ENCODE measurements at regions not wholly inside any gene's neighbourhood (a gene's known extent, or its start where the extent isn't known, plus 50 kb on each side); places are given as distances from the start of the nearest gene placed in this dataset.

DNA sequence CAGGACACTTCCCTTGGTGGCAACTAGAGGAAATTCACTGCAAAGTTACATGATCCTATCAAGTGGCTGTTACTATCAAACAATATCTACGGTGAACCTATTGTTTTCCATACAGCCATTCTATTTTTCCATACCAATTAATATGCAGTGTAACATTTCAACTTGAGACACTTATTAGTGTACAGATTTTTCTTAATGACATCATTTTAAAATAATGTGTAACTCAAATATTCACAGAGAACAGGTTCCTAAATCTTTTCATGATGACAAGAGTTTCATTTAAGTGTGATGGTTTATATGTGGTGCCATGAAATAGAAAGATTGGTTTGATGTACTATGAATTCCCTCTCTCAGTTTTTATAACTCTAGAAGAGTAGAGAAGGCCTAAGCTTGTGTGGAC is 291.2 kb upstream of the SOX5 start:
- TF ChIP-seq CTCF (IDR thresholded peaks at IDR 0.05; ENCODE audit: insufficient read depth, low read length) = no peak
- no peak for DNase-seq (ENCODE audit: low read depth)
- H3K4me3 ChIP-seq (ENCODE audit: low read depth, low read length) = no peak overlapping the region

DNA sequence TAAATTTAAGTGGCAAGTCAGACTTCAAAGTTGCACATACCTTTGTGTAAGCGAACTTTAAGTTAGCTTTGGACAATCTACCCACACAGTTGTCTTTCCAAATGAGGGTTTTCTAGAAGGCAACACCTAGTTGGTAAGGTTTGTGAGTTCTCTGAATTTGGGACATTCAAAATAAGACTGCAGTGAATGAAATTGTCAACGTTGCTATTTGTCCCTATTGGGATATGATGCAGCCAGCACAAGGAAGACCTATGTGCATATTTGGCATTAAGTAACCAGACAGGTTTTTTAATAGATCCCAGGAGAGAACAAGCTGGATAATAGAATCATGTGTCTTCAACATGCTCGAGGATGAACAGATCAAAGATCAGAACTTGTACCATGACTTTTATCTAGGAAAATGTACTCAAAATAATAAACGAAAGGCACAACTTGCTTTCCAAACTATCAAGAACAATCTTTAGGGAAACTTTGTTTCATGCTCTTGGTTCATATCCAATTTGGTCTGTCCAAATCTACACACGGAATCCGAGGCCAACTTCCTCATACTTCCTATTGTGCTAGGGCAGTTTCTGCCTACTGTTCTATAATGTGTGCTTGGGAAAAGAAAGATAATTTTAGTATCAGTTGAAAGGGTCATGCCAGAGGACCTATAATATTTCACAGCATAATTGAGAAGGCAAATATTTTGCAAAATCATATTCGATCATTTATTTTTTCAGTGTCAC is 284.2 kb upstream of the SOX5 start:
- DNase-seq (ENCODE audit: low read depth) = peak; percentile 5
- TF ChIP-seq CTCF (IDR thresholded peaks at IDR 0.05; ENCODE audit: insufficient read depth, low read length) = no peak
- H3K4me3 ChIP-seq (ENCODE audit: low read depth, low read length) = no peak overlapping the region

DNA sequence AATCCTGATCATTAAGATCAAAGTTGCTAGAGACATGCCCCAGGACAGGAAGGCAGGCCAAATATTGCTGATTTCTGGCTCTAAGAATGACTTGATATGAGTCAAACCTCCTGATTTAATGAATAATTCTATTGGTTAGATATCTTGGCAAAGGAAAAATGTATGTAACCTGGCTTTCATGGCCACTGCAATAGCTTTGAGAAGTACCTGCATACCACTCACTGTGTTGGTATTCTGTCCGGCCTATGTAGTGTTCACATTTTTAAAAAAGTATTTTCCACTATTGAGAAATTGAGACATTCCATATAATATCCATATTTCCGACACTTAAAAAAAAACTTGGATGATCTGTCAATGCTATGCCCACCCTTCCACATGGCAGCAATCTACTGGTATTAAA is 283.1 kb upstream of the SOX5 start:
- TF ChIP-seq CTCF (IDR thresholded peaks at IDR 0.05; ENCODE audit: insufficient read depth, low read length) = no peak
- no peak overlapping the region for H3K4me3 ChIP-seq (ENCODE audit: low read depth, low read length)
- DNase-seq (ENCODE audit: low read depth) = no peak

GRCh38 chr12:24231298-24231697 is 281.8 kb upstream of the SOX5 start:
- no peak overlapping the region for H3K4me3 ChIP-seq (ENCODE audit: low read depth, low read length)
- no peak for DNase-seq (ENCODE audit: low read depth)
- TF ChIP-seq CTCF (IDR thresholded peaks at IDR 0.05; ENCODE audit: insufficient read depth, low read length) = no peak

- no peak for DNase-seq (ENCODE audit: low read depth)
- H3K4me3 ChIP-seq (ENCODE audit: low read depth, low read length) = no peak overlapping the region
- no peak for TF ChIP-seq CTCF (IDR thresholded peaks at IDR 0.05; ENCODE audit: insufficient read depth, low read length)
Measured at GRCh38 chr12:24230061-24230701, 280.7 kb upstream of the SOX5 start.

DNA sequence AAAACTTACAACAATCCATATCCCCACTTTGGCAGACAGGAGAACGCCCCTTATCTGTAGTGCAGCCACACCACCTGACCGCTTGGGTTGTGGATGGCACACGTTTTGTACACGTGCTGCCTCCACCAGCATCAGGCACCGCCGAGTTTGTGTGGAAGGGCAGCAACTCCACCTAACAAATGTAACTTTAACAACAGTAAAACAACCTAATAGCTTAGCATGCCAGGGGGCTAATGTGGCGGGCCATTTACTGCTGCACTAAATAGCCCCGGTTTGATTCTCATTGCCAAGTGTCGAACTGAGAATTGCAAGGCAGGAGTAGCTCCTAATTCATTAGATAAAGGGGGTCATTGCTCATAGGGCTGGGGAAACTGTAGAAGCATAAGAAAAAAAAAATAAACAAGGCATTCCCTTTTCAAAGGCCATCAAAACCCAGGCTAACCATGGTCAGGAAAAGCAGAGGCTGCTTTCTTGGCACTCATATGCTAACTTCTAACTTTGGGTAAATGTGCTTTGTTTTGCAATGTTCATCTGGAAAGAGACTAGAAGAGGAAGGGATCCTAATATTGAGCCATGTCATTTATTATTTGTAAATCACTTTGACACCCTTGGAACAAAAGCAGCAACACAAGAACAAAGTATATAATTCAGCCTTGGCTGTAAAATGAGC is 279.7 kb upstream of the SOX5 start:
- no peak for TF ChIP-seq CTCF (IDR thresholded peaks at IDR 0.05; ENCODE audit: insufficient read depth, low read length)
- no peak overlapping the region for H3K4me3 ChIP-seq (ENCODE audit: low read depth, low read length)
- peak; percentile 2 for DNase-seq (ENCODE audit: low read depth)

All from fibroblast of the aortic adventitia (primary cell).